Retinal pigment epithelial cell (primary cell): ENCODE measurements at regions not wholly inside any gene's neighbourhood (a gene's known extent, or its start where the extent isn't known, plus 50 kb on each side); places are given as distances from the start of the nearest gene placed in this dataset.

Experiments used
- DNase-seq: peaks from one replicate; pipeline ENCODE4 v3.0.0-alpha.2; 2010; ENCODE audit warnings: low read depth
- H3K4me3 ChIP-seq: 2 replicates; pipeline ENCODE4 v1.5.1; 2011; ENCODE audit warnings: mild to moderate bottlenecking, low read length, control low read depth, moderate library complexity
- CTCF ChIP-seq: conservative IDR thresholded peaks from 2 replicates; pipeline ENCODE4 v1.5.1; 2011; ENCODE audit warnings: low read depth, low read length, control low read depth, inconsistent platforms

- H3K4me3 ChIP-seq = no peak overlapping the region
- no peak for TF ChIP-seq CTCF
- DNase-seq = no peak
Observed at GRCh38 chr1:47506053-47506452, 68.2 kb downstream of the FOXD2 start.

- DNase-seq = no peak
- H3K4me3 ChIP-seq = no peak overlapping the region
- no peak for TF ChIP-seq CTCF
Observed at GRCh38 chr1:47507144-47507543, 69.3 kb downstream of the FOXD2 start.

GRCh38 chr1:47507881-47508701 lies 70.2 kb downstream of the FOXD2 start:
- DNase-seq = no peak
- no peak overlapping the region for H3K4me3 ChIP-seq
- TF ChIP-seq CTCF = no peak

- no peak for TF ChIP-seq CTCF
- H3K4me3 ChIP-seq = no peak overlapping the region
- no peak for DNase-seq
Observed at GRCh38 chr1:47508702-47509431, 71.0 kb downstream of the FOXD2 start.

GRCh38 chr1:47510282-47510811 lies 72.5 kb downstream of the FOXD2 start:
- DNase-seq = no peak
- no peak overlapping the region for H3K4me3 ChIP-seq
- no peak for TF ChIP-seq CTCF

- TF ChIP-seq CTCF = no peak
- no peak overlapping the region for H3K4me3 ChIP-seq
- no peak for DNase-seq
Observed at GRCh38 chr1:47511825-47512224, 74.0 kb downstream of the FOXD2 start.
